IMR-90 (cell line): ENCODE measurements at regions not wholly inside any gene's neighbourhood (a gene's known extent, or its start where the extent isn't known, plus 50 kb on each side); places are given as distances from the start of the nearest gene placed in this dataset.
"Not testable (repeated sequence)": the region's sequence is repeated elsewhere in the genome, so short reads cannot be mapped to it uniquely, and the experiment has no call there.

Source experiments
- ATAC-seq: fragments of 200-7000 bp; cut with Tn5 transposase; 2 replicates; pipeline ENCODE4 v1.9.1; 2020; ENCODE audit warnings: low read depth, mild to moderate bottlenecking, moderate library complexity
- BruUV-seq: library from RNA; stranded (reverse); fragments of 400-500 nt; replicated peaks from 2 replicates; lab custom pipeline; 2021; lab: Mats Ljungman, UMichigan
- CTCF ChIA-PET: fragments of 300-600 bp; formaldehyde crosslinking; extraction: SDS; loops from one replicate; lab custom pipeline; 2021; ENCODE audit warnings: antibody characterized with exemption; lab: Yijun Ruan, JAX
- POLR2A ChIA-PET: fragments of 300-600 bp; sonication (Branson Sonifier 250); formaldehyde crosslinking; loops from one replicate; lab custom pipeline; 2022; ENCODE audit warnings: antibody characterized with exemption; ENCODE audit not compliant: unreplicated experiment; lab: Charles Lee
- DNase-seq: peaks from one replicate; pipeline ENCODE4 v3.0.0; 2013
- H2AFZ ChIP-seq: replicated peaks from 2 replicates; pipeline ENCODE3; 2013; ENCODE audit warnings: low read length, mild to moderate bottlenecking; ENCODE audit not compliant: poor library complexity
- H2AK5ac ChIP-seq: 2 replicates; pipeline ENCODE4 v1.6.1; 2013; ENCODE audit warnings: low read depth, low read length, inconsistent platforms
- H2AK9ac ChIP-seq: replicated peaks from 2 replicates; pipeline ENCODE3; 2013; ENCODE audit warnings: mild to moderate bottlenecking, low read depth, low read length, moderate library complexity; ENCODE audit not compliant: poor library complexity
- H2BK120ac ChIP-seq: 2 replicates; pipeline ENCODE4 v1.6.1; 2013; ENCODE audit warnings: low read depth, low read length, inconsistent platforms
- H2BK15ac ChIP-seq: 3 replicates; pipeline ENCODE4 v1.6.1; 2013; ENCODE audit warnings: low read depth, low read length, inconsistent platforms
- H2BK20ac ChIP-seq: 2 replicates; pipeline ENCODE4 v1.6.1; 2013; ENCODE audit warnings: low read depth, mild to moderate bottlenecking, inconsistent platforms, low read length, moderate library complexity
- H2BK5ac ChIP-seq: 2 replicates; pipeline ENCODE4 v1.6.1; 2013; ENCODE audit warnings: mild to moderate bottlenecking, low read depth, low read length, inconsistent platforms; ENCODE audit not compliant: poor library complexity, severe bottlenecking
- H3K14ac ChIP-seq: replicated peaks from 2 replicates; pipeline ENCODE4 v1.6.1; 2013; ENCODE audit warnings: low read depth, low read length, inconsistent platforms
- H3K18ac ChIP-seq: 2 replicates; pipeline ENCODE4 v1.6.1; 2013; ENCODE audit warnings: low read depth, low read length, control low read depth
- H3K23ac ChIP-seq: 2 replicates; pipeline ENCODE4 v1.6.1; 2013; ENCODE audit warnings: low read depth, low read length, inconsistent platforms
- H3K27ac ChIP-seq: 2 replicates; pipeline ENCODE4 v1.5.1; 2013; ENCODE audit warnings: mild to moderate bottlenecking, control low read depth, low read length; ENCODE audit not compliant: insufficient read depth
- H3K27me3 ChIP-seq: 2 replicates; pipeline ENCODE4 v1.6.1; 2013; ENCODE audit warnings: low read length; ENCODE audit not compliant: control insufficient read depth, insufficient read depth
- H3K36me3 ChIP-seq: 2 replicates; pipeline ENCODE4 v1.6.1; 2013; ENCODE audit warnings: low read length, mixed read lengths; ENCODE audit not compliant: control insufficient read depth, insufficient read depth
- H3K4ac ChIP-seq: 2 replicates; pipeline ENCODE4 v1.6.1; 2013; ENCODE audit warnings: low read depth, low read length, inconsistent platforms
- H3K4me1 ChIP-seq: 2 replicates; pipeline ENCODE4 v1.6.1; 2013; ENCODE audit warnings: low read length, mixed read lengths; ENCODE audit not compliant: control insufficient read depth, insufficient read depth
- H3K4me2 ChIP-seq: 2 replicates; pipeline ENCODE4 v1.6.1; 2013; ENCODE audit warnings: low read depth, mild to moderate bottlenecking, control low read depth, low read length, moderate library complexity
- H3K4me3 ChIP-seq: 2 replicates; pipeline ENCODE4 v1.5.1; 2013; ENCODE audit warnings: low read depth, mild to moderate bottlenecking, control low read depth, low read length, moderate library complexity; ENCODE audit not compliant: insufficient read depth
- H3K56ac ChIP-seq: 2 replicates; pipeline ENCODE4 v1.6.1; 2013; ENCODE audit warnings: low read length, inconsistent platforms; ENCODE audit not compliant: insufficient read depth; ENCODE audit errors: extremely low read depth
- H3K79me1 ChIP-seq, 2 experiments: 2 replicates each; pipeline ENCODE4 v1.6.1; 2013; ENCODE audit warnings: low read length in 2 of 2, inconsistent platforms in 1 of 2, low read depth in 1 of 2
- H3K9ac ChIP-seq: 2 replicates; pipeline ENCODE4 v1.6.1; 2013; ENCODE audit warnings: low read depth, low read length, control low read depth
- H3K9me1 ChIP-seq: 2 replicates; pipeline ENCODE4 v1.6.1; 2013; ENCODE audit warnings: low read length, inconsistent platforms; ENCODE audit not compliant: insufficient read depth
- H3K9me3 ChIP-seq: 2 replicates; pipeline ENCODE4 v1.6.1; 2013; ENCODE audit warnings: low read length; ENCODE audit not compliant: control insufficient read depth, insufficient read depth
- H4K20me1 ChIP-seq: 2 replicates; pipeline ENCODE4 v1.6.1; 2013; ENCODE audit warnings: low read length, inconsistent platforms; ENCODE audit not compliant: insufficient read depth
- H4K5ac ChIP-seq: 2 replicates; pipeline ENCODE4 v1.6.1; 2013; ENCODE audit warnings: mild to moderate bottlenecking, low read depth, low read length, control low read depth
- H4K8ac ChIP-seq, 2 experiments: 2 replicates each; pipeline ENCODE4 v1.6.1; 2013; ENCODE audit warnings: low read depth in 2 of 2, low read length in 2 of 2, control low read depth in 1 of 2, inconsistent platforms in 1 of 2
- H4K91ac ChIP-seq: 2 replicates; pipeline ENCODE4 v1.6.1; 2013; ENCODE audit warnings: low read depth, low read length, inconsistent platforms; ENCODE audit not compliant: insufficient read depth
- WGBS, 2 experiments: methylation state at CpG; one replicate each; pipeline versions ENCODE4 v1.1.5 to v1.1.7; 2013; ENCODE audit warnings: missing lambda C conversion rate in 2 of 2; ENCODE audit not compliant: insufficient read length in 1 of 2; ENCODE audit errors: extremely low coverage in 2 of 2; 5-methylcytosine and 5-hydroxymethylcytosine counted together
- dilution Hi-C: fragments of 300-500 bp; cut with HindIII; formaldehyde crosslinking; loops from one replicate; pipeline ENCODE4 v1.14.3; 2018; ENCODE audit warnings: low sequenced_read_pairs; ENCODE audit not compliant: unreplicated experiment
- in situ Hi-C: fragments of 300-500 bp; cut with MboI; formaldehyde crosslinking; loops from 3 replicates; pipeline ENCODE4 v1.14.3; 2019; ENCODE audit warnings: low sequenced_read_pairs, inconsistent platforms, mixed read lengths
- intact Hi-C: fragments of 100-400 bp; cut with micrococcal nuclease; formaldehyde crosslinking; loops from 2 replicates; pipeline ENCODE4 v1.10.0; 2022

DNA sequence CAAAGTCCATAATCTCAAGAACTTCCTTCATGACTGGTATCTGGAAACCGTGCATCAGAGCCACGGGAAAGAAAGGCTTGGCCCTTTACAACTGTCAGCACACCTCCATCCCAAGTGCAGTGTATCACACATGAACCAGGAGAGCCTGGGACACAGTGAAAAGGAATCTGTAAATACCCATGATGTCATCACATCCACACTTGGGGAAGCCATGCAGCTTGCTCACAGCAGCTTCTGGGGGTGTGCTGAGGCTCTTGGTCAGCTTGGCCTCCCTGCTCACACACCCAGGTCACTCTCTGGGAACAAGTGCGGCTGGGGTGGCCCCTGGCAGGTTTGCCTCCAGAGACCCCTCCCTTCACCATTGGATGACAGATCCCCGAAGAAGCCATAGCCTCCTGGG, 51.6 kb upstream of the ASAH2B start:
- ATAC-seq (0 out of 2 replicates have a peak, but pooled peaks have one; percentile 17), DNase-seq (peak; percentile 9)
- H3K27ac ChIP-seq, H4K8ac ChIP-seq, CTCF ChIA-PET, H3K9ac ChIP-seq, H3K4ac ChIP-seq, H3K23ac ChIP-seq, POLR2A ChIA-PET, H3K79me1 ChIP-seq, H3K36me3 ChIP-seq, H2BK5ac ChIP-seq, H3K4me1 ChIP-seq, H3K4me3 ChIP-seq, H4K5ac ChIP-seq, intact Hi-C loops, H3K27me3 ChIP-seq, H3K9me1 ChIP-seq, H3K56ac ChIP-seq, H4K20me1 ChIP-seq, H2BK120ac ChIP-seq, BruUV-seq, H3K4me2 ChIP-seq, H2AFZ ChIP-seq, H2BK15ac ChIP-seq, H3K9me3 ChIP-seq, H2BK20ac ChIP-seq, H3K18ac ChIP-seq, H2AK5ac ChIP-seq, H4K91ac ChIP-seq, H2AK9ac ChIP-seq, in situ Hi-C loops, H3K14ac ChIP-seq, dilution Hi-C loops: not testable (repeated sequence)
- WGBS, 2 experiments, result no CpG with 5 or more reads among the region's 4 CpGs

DNA sequence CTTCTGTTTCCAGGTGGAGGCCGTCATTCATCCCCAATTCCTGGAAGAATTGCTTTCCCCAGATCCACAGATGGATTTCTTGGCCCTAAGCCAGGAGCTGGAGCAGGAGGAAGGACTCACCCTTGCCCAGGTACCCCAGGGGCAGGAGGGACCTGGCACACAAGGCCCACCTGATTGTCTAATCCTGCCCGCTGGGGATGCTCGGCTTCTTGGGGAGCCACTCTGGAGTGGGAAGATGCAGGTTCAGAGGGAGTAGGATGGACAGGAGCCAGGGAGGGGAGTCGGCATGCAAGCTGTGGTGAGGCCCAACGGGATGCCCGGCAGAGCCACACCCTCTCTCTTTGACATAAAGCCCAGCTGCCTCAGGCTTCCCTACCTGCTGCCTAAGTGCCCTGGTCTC, 55.4 kb upstream of the ASAH2B start:
- H2AFZ ChIP-seq, BruUV-seq, H3K56ac ChIP-seq, H3K27ac ChIP-seq, H3K18ac ChIP-seq, ATAC-seq, DNase-seq, H4K91ac ChIP-seq, H2BK120ac ChIP-seq, H3K4ac ChIP-seq, H3K9me1 ChIP-seq, CTCF ChIA-PET, H2AK9ac ChIP-seq, H4K5ac ChIP-seq, H4K20me1 ChIP-seq, H3K14ac ChIP-seq, H3K36me3 ChIP-seq, H3K4me3 ChIP-seq, in situ Hi-C loops, H3K4me1 ChIP-seq, H2AK5ac ChIP-seq, H3K9ac ChIP-seq, H2BK20ac ChIP-seq, H3K23ac ChIP-seq, H2BK15ac ChIP-seq, H3K9me3 ChIP-seq, dilution Hi-C loops, H3K4me2 ChIP-seq, H2BK5ac ChIP-seq, H3K79me1 ChIP-seq, intact Hi-C loops, POLR2A ChIA-PET, H4K8ac ChIP-seq, H3K27me3 ChIP-seq: not testable (repeated sequence)
- WGBS, 2 experiments, result no CpG with 5 or more reads among the region's 6 CpGs
